GM19025 (cell line): ENCODE measurements at regions not wholly inside any gene's neighbourhood (a gene's known extent, or its start where the extent isn't known, plus 50 kb on each side); places are given as distances from the start of the nearest gene placed in this dataset.
"Not testable (repeated sequence)": the region's sequence is repeated elsewhere in the genome, so short reads cannot be mapped to it uniquely, and the experiment has no call there.

ENCODE experiments used
- ATAC-seq: cut with Tn5 transposase; IDR thresholded peaks from one replicate; pipeline ENCODE4 v1.9.1; 2021; ENCODE audit warnings: mild to moderate bottlenecking, low read depth, moderate library complexity; ENCODE audit not compliant: unreplicated experiment

DNA sequence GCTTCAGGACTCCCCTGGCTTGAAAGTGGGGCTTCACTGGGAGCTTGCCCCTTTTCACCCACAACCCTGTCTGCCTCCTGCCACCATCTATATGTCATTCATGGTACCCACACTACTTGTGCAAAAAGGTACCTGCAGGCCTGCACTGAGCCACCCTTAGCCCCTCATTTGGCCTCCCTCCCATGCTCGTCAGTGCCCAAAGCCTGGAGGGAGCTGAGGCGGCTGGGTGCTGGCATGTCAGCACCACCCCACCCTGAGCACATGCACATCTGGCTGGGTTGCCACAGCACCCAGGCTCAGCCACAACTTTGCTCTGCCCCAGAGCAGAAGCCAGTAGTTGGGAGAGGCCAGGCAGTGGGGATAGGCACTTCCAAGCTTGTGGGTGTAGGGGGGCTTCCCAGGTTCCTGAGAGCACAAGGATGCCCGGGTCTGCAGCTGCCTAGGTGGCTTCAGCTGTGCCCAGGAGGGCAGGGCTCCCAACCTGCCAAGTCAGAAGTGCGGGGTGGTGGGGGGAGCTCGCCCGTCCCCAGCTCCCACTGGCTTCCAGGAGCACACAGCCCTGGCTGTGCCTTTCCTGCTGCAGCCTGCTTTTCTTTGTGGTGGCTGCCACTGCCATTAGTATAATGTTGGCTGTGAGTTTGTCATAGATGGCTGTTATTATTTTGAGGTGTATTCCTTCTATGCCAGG lies 1054.6 kb upstream of the EPHA6 start:
- ATAC-seq, result no peak

DNA sequence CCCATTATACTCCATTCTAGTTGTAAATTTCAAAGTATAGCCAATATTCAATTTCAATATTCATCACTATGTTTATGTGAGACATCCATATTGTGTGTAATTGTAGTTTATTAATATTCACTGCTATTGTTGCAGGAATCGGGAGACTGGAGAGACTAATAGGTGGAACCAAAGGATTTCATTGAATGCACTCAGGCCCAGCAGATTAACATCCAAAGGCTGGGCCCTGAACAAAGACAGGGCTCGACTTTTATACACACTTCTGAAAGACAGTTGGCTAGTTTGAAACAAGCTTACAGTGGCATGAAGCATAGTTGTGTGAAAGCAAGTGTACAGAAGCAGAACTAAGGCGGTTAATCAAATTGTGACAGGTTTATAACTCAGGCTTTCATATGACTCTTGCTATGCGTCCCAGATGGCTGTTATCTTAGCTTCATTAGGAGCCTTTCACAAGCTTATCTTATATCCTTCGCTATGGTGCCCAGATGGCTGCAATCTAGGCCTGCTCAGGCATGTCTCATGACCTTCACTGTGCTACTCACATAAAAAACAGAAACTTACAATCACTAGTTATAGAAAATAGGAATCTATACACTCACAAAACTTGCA lies 1038.8 kb upstream of the EPHA6 start:
- no peak for ATAC-seq

DNA sequence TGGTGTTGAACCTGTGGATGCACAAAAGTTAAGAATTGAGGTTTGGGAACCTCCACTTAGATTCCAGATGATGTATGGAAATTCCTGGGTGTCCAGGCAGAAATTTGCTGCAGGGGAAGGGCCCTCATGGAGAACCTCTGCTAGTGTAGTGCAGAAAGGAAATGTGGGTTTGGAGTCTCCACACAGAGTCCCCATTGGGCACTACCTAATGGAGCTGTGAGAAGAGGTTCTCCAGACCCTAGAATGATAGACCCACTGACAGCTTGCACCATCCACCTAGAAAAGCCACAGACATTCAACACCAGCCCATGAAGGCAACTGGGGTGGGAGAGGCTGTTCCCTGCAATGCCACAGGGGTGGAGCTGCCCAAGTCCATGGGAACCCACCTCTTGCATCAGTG lies 1032.8 kb upstream of the EPHA6 start:
- no peak for ATAC-seq

DNA sequence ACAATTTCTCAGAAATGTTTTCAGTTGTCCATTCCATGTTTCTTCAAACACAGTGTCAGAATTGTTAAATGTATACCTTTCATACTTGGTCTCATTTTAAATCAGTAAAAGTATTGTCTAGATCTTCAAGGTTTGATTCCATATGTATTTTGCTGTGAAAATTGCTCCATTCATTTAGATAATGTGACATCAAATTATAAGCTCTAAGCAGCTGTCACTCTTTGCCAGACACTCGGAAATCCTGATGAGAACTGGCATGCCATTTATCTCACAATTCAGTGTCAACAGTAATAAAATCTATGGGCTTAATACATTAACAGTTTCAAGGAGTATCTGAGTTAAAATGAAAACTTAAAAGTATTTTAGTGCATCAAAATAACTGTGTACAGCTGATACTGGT lies 1025.3 kb upstream of the EPHA6 start:
- ATAC-seq, result no peak

DNA sequence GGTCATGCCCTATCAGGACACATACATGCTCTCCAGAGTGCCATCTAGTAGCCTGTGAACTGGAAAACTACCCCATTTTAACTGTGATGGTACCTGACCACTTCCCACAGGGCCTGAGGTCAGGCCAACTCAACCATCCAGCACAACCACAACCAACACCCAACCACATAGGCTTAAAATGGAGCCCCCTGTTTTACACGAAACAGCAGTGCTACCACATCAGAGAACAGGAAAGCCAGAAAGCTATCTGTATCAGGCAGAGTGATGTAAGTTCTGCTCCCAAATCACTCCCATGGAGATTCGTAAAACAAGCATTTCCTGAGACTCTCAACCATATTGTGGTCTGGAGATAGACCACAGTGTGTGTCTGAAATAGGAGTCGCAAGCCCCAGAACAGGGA lies 1017.3 kb upstream of the EPHA6 start:
- no peak for ATAC-seq

DNA sequence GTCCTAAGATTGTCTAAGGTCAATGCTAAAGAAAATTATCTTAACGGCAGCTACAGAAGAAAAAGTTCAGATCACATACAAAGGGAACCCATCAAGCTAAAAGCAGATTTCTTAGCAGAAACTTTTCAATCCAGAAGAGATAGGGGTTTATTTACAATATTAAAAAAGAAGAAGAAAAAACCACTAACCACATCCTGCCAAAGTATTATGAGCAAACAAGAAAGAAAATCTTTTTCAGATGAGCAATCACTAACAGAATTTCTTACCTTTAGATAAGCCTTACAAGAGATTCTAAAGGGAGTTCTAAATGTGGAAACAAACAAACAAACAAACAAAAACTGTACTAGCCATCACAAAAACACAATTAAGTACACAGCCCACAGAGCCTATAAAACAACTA lies 1015.8 kb upstream of the EPHA6 start:
- no peak for ATAC-seq

DNA sequence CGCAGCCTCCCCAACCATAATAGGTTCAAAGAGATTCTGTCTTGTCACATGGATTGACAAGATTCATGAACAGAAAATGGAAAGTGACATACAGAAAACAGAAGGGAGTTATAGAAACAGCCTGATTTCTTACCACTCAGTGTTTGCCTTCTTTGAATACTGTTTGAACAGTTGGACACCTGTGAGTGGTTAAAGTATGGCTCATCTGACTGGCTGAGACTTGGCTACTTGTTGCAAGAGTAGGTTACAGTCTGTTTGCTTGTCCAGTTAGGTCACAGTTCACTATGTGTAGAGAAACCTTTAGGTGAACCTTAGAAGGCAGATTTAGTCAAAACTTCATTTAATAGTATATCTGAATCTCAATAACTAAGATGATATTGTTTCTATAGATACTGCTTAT lies 1003.9 kb upstream of the EPHA6 start:
- ATAC-seq, result no peak

DNA sequence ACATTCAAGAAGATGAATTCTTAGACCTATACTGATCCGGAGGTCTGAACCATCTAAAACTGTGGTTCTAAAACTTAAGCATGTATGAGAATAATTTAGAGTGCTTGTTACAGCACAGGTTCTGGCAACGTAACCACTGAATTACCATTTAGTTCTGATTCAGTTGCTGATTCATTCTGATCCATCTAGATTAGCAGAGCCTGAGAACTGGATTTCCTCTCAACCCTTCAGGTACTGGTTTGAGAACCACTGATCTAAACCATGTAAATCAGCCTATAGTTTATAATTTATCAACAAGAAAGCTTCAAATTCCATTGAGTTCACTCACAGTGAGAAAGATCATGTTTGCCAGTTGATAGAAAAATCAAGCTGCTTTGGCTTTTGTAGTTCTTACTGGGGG lies 1001.1 kb upstream of the EPHA6 start:
- ATAC-seq, result no peak

DNA sequence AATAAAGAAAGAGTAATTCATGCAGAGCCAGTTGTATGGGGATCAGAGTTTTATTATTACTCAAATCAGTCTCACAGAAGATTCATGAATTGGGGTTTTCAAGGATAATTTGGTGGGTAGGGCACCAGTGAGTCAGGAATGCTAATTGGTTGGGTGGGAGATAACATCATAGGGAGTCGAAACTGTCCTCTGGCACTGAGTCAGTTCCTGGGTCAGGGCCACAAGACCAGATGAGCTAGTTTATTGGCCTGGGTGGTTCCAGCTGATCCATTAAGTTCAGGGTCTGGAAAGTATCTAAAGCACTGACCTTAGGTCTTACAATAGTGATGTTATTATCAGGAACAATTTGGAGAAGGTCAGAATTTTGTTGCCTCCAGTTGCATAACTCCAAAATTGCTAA lies 998.6 kb upstream of the EPHA6 start:
- no peak for ATAC-seq

DNA sequence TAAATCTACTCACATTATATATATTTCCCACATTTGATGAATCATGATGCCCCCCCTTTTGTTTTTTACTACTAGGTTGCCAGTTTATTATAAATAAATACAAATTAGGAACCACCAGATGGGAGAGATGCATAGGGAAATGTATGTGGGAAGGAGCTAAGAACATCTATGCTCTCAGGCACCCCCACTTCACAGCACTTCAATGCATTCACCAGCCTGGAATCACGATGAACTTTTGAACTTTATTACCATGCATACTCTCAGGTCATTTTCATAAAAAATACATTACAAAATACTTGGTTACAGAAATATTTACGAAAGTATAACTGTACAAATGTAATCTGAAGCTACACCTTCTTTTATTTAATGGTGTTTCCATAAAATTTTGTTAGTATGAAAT lies 988.0 kb upstream of the EPHA6 start:
- no peak for ATAC-seq

DNA sequence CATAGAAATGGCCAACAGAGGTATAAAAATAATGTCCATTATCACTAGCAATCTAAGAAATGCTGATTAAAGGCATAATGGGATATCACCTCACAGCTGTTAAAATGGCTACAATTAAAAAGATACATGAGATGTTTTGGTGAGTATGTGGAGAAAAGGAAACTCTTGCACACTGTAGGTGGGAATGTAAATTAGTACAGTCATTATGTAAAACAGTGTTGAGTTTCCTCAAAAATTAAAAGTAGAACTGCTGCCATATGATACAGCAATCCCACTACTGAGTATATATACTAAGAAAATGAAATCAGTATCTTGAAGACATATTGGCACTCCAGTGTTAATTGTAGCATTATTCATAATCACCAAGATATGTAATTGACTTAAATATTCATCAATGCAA lies 982.2 kb upstream of the EPHA6 start:
- ATAC-seq, result no peak

DNA sequence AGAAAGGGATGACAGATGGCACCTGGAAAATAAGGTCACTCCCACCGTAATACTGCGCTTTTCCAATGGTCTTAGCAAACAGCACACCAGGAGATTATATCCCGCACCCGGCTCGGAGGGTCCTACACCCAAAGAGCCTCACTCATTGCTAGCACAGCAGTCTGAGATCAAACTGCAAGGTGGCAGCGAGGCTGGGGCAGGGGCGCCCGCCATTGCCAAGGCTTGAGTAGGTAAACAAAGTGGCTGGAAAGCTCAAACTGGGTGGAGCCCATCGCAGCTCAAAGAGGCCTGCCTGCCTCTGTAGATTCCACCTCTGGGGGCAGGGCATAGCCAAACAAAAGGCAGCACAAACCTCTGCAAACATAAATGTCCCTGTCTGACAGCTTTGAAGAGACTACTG lies 953.8 kb upstream of the EPHA6 start:
- ATAC-seq, result not testable (repeated sequence)

DNA sequence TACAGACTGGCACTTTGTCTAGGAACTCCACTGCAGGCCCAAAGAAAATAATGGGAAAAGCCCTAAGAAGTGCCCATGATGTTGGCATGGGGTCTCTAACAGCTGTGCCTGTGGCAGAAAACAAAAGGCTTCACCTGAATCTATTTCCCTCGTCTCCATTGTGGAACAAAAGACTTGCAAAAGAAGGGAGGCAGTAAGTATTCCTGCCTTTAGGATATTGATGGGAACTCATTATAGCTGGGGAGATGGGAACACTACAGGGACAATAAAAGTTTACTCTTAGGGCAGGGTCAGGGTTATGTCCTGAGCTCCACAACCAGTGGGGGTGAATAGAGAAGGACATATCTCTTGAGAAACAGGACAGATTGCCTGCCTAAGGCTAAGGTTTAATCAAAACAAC lies 930.6 kb upstream of the EPHA6 start:
- ATAC-seq, result no peak

DNA sequence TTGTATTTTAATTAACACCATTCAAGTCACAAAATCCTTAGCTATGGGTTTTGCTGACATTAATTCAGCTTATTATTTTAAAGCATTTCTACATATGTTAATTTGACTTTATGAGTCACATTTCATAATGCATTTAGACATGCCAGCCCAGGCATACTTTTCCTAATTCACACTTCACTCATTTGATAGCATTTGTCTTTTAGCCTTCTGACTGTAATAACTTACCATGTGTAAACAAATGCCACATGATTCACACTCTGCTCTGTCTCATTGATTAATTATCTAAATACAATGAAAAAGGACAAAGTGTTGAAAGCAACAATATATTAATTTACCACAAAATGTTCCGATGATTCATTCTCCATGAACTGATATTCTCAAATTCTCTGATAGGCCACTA lies 927.8 kb upstream of the EPHA6 start:
- no peak for ATAC-seq

DNA sequence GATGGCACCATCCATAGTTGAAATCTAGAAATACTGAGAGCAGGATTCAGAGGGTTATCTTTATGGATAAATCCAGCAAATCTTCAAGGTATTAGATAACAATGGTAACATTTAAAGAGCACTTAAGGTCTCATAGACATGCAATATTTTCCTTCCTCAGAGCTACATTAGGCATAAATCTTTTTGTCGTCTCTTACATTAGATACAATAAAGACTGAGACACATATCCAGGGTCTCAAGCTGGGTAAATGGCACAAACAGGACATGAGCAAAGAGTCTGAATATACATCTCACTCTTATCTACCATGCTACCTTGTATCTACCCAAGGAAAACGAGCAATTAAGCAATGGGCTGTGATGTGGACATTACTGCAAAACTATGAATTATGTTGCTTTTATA lies 927.3 kb upstream of the EPHA6 start:
- no peak for ATAC-seq

DNA sequence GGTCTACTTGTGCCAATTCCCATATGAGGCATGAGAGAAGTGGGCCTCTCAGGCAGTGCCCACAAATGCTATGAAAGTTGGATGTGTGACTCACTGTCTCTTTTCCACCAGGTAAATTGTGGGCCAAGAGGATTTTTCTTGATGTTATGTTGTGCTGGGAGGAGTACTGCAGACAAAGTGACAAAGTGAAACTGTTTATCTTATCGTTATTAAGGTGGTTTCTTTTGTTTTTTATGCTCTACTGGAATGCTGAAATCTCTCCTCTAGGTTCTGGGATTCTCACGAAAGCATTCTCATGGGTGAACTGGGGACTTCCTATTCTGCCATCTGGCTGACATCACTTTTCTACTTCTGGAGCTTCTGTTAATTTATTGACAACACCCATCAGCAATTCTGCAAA lies 919.6 kb upstream of the EPHA6 start:
- no peak for ATAC-seq

DNA sequence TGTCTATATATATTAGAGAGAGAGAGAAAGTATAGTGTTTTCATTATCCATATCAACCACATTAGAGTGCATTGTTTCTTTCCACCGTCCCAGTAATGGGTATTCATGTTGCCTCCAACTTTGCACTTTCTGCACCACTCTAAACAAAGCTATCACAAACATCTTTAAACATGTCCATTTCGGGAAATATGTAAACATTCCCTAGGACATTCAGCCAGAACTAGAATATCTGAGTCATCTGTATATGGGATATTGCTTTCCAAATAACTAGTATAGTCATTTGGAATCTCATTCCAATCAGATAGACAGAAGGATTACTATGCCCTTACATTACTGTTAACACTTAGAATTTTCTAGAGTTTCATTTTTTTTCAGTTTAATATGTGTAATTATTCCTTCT lies 914.9 kb upstream of the EPHA6 start:
- ATAC-seq, result no peak

DNA sequence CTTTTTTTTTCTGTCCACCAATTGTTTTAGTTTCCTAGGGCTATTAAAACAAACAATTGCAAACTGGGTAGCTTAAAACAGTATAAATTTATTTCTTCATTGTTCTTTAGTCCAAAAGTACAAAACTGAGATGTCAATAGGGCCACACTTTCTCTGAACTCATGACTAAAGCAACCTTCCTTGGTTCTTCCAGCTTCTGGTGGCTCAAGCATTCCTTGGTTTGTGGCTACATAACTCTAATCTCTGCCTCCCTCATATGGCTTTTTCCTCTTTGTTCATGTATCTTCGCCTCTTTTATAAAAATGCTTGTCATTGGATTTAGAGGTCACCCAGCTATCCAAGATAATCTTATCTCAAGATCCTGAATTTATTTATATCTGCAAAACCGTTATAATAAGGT lies 914.5 kb upstream of the EPHA6 start:
- ATAC-seq, result no peak

DNA sequence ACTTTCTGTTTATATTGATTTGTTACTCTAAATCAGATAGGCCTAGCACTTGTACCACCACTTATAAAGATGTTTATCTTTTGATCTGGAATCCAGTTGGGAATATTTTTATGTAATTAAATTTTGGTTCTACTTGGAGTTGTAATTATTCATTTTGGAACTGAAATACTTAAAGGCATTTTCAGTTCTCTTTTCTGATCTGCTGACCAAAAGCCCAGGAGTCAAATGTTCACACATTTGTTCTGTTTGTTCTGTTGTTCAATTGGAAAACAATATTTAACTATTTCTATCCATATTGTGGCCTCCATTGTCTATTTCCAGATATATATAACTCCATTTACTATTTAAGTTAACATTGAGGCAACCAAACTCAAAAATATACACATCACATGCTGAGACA lies 912.4 kb upstream of the EPHA6 start:
- ATAC-seq, result no peak

DNA sequence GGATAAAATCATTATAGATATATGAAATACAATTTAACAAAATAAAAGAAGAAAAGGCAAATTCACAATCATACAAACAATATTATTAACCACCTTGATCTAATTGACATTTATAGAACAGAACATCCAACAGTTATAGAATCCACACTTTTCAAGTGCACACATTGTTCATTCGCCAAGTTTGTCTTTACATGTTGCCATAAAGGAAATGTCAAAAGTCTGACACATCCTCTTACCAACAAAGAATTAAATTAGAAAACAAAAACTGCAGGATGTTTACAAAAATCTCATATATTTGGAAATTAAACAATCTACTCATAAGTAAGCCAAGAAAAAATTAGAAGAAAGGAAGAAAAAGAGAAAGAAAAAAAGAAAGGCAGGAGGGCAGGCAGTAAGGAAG lies 909.2 kb upstream of the EPHA6 start:
- ATAC-seq, result no peak

DNA sequence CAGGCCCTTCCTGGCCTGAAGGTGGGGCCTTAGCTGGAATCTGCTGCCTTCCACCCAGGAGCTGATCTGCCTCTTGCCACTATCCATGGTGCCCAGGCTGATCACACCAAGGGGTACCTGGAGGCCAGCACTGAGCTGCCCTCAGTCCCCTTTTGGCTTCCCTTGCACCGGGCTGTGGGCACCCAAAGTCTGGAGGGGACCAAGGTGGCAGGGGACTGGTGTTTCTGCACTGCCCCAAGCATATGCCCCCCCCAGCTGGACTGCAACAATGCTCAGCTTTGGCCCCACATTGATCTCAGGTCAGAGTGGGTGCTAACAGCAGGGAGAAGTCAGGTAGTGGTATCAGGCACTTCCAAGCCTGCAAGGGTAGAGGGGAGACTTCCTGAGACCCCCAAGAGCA lies 902.6 kb upstream of the EPHA6 start:
- ATAC-seq, result no peak

DNA sequence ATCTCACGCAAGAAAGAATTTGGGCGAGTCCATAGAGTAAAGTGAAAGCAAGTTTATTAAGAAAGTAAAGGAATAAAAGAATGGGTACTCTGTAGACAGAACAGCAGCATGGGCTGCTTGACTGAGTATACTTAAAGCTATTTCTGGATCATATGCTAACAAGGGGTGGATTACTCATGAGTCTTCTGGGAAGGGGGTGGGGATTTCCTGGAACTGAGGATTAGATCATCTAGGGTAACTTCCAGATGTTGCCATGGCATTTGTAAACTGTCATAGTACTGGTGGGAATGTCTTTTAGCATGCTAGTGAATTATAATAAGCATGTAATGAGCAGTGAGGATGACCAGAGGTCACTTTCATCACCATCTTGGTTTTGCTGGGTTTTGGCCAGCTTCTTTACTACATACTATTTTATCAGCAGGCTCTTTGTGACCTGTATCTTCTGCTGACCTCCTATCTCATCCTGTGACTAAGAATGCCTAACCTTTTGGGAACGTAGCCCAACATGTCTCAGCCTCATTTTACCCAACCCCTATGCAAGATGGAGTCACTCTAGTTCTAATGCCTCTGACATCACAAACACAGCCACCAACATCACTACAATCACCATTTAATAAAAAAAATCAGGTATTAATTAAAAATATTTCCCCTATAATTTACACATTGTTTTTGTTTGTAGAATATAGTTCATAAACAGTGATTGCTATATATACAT lies 890.7 kb upstream of the EPHA6 start:
- no peak for ATAC-seq
